ENCODE measurements at regions not wholly inside any gene's neighbourhood (a gene's known extent, or its start where the extent isn't known, plus 50 kb on each side); places are given as distances from the start of the nearest gene placed in this dataset.
"Not testable (repeated sequence)": the region's sequence is repeated elsewhere in the genome, so short reads cannot be mapped to it uniquely, and the experiment has no call there.

DNA sequence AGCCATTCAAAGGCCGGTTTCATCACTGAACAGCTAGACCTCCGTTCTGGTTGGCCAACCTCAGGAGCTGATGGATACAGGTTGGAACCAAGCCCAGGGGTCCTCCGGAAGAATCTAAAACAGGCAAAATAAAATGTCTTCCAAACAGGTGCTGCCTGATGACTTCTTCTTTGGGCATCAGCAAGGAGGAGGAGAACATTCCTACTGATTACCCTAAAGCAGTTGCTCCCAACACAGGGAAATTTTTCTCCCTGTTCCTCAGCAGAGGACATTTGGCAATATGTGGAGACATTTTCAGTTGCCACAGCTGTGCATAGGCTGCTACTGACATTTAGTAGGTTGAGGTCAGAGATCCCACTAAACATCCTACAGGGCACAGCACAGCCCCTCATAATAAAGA lies 319.3 kb upstream of the PPARGC1A start:
- no peak for DNase-seq (ENCODE audit: extremely low read depth, low read depth)
- TF ChIP-seq, protein P1, sequence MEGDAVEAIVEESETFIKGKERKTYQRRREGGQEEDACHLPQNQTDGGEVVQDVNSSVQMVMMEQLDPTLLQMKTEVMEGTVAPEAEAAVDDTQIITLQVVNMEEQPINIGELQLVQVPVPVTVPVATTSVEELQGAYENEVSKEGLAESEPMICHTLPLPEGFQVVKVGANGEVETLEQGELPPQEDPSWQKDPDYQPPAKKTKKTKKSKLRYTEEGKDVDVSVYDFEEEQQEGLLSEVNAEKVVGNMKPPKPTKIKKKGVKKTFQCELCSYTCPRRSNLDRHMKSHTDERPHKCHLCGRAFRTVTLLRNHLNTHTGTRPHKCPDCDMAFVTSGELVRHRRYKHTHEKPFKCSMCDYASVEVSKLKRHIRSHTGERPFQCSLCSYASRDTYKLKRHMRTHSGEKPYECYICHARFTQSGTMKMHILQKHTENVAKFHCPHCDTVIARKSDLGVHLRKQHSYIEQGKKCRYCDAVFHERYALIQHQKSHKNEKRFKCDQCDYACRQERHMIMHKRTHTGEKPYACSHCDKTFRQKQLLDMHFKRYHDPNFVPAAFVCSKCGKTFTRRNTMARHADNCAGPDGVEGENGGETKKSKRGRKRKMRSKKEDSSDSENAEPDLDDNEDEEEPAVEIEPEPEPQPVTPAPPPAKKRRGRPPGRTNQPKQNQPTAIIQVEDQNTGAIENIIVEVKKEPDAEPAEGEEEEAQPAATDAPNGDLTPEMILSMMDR (IDR thresholded peaks at IDR 0.05; ENCODE audit: low read depth, low read length) = no peak

DNA sequence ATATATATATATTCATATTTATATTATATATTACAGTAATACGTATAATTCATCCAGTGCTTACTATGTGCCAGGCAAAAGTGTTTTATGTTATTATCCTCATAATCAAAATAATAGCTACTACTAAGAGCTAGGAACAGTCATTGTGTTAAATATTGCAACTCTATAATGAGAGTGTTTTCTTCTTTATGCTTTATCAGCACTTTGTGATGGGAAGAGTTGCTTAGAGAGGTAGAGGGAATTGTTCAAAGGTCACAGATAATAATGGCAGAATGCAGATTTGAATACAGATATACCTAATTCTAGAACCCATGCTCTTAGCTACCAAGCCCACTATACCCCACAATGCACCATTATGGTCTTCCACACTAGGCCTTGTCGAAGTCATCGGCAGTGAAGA lies 318.8 kb upstream of the PPARGC1A start:
- TF ChIP-seq, protein P1 (IDR thresholded peaks at IDR 0.05; ENCODE audit: low read depth, low read length) = no peak
- no peak for DNase-seq (ENCODE audit: extremely low read depth, low read depth)

DNA sequence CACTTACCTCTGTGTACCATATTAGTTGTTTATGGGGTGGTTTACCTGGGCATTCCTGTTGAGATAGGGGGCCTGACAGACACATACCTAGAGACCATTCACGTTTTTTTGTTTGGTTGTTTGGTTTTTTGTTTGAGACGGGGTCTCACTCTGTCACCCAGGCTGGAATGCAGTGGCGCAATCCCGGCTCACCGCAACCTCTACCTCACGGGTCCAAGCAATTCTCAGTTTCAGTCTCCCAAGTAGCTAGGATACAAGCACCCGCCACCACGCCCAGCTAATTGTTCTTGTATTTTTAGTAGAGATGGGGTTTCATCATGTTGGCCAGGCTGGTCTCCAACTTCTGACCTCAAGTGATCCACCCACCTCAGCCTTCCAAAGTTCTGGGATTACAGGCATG lies 314.9 kb upstream of the PPARGC1A start:
- not testable (repeated sequence) for DNase-seq (ENCODE audit: extremely low read depth, low read depth)

DNA sequence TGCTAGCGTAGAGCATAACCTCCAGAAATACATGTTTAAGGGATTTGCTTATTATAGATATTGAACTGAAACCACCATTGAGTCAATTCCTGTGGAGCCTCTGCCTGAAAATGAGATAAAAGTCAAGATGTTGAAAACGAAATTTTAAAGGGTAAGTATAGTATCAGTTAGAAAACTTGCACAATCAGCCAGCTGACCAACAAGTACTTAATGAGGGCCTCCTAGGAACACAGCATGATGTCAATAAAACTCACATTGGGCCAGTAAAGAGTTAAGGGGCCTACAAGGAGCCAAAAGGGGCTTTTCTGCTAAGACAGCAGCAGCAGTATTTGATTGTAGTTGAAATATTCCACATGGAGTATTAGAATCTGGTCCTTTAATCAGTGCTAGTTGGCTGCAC lies 314.1 kb upstream of the PPARGC1A start:
- DNase-seq (ENCODE audit: extremely low read depth, low read depth) = no peak
- TF ChIP-seq, protein P1 (IDR thresholded peaks at IDR 0.05; ENCODE audit: low read depth, low read length) = no peak

DNA sequence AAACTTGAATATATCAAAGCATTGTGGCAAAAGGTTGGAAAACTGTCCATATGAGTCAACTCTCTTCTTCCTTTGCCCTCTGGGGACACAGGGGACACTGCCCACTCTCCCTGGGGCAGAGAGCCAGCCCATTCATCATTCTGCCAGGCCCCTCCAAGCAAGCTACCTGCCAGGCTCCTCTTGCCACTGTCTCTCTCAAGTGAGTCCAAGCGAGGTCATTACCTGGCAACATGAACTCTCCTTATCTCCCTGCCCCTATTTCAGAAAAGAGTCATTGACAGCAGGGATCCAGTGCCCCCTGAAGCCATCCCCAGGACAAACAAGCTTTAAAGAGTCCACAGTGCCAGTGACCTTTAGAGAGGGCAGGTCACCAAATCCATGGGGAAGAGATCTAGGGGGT lies 312.7 kb upstream of the PPARGC1A start:
- no peak for DNase-seq (ENCODE audit: extremely low read depth, low read depth)
- TF ChIP-seq, protein P1 (IDR thresholded peaks at IDR 0.05; ENCODE audit: low read depth, low read length) = no peak

DNA sequence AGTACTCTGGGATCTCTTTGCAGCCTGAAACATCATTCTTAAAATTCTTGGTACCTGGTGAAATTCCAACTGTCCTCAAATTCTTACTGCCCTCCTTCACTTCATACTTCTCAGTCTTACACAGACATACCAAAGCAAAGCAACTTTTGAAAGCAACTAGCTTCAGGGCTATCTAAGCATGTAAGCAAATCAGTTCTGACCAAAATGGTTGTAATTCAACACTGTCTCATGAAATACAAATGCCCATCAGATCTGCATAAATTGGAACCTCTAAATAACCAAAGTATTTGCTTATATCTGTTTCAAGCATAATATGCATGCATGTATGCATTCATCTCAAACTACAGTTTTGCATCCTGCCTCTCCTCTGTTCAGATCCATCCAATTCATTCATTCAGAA lies 308.1 kb upstream of the PPARGC1A start:
- DNase-seq (ENCODE audit: extremely low read depth, low read depth) = no peak
- TF ChIP-seq, protein P1 (IDR thresholded peaks at IDR 0.05; ENCODE audit: low read depth, low read length) = no peak

DNA sequence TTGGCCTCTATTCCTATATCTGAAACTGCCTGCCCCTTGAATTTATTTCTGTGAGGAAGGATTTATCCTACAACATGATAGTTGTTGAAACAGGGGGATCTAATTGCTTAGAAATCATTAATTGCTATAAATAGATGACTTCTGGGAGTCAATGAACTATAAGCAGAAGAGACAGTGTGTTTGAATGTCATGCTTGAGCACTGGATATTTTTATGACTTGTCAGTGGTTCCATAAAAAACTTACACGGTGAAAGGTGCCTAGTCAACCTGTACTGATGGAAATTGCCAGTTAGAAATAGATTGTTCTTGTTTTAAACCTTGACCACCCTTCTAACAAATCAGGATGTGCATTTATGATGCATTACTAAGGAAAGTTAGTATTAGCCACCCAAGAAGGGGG lies 306.9 kb upstream of the PPARGC1A start:
- no peak for DNase-seq (ENCODE audit: extremely low read depth, low read depth)
- TF ChIP-seq, protein P1 (IDR thresholded peaks at IDR 0.05; ENCODE audit: low read depth, low read length) = no peak

DNA sequence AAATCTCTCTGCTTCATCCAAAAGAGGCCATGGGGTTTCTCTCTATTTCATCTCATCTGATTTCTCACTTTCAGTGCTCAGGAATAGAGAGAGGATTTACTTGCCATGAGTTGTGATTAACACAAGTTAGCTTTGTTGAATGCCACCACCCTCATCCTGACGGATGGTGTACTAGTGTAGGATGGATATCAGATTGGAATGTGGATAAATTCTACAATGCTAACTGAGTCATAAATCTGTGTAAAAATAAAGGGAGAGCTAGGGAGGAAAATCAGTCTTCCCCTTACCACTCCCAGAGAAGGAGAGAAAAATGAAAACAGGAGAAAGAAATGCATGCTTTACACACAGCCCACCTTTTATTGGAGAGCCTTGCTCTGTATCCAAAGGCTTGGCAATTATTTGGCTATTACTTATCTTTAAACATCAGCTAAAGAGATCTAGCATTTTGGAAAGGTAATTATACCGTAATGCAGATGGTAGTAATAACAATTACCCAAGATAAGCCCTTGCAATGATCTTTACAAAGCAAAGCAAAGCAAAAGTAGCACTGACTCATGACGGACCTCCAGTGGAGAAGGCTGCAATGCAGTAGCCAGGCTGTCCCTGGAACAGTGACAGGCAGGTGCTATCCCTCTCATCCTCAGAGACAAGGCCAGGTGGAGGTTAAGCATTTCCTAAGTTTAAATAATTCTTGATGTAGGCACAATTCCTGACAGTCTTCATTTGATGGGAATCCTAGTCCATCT lies 306.3 kb upstream of the PPARGC1A start:
- TF ChIP-seq, protein P1 (IDR thresholded peaks at IDR 0.05; ENCODE audit: low read depth, low read length) = no peak; the same call in 1 of the 2 replicates

More for the DNA sequence above, 306.3 kb upstream of the PPARGC1A start:
- no peak for DNase-seq (ENCODE audit: extremely low read depth, low read depth)
